HG03175 (cell line): ENCODE measurements at regions not wholly inside any gene's neighbourhood (a gene's known extent, or its start where the extent isn't known, plus 50 kb on each side); places are given as distances from the start of the nearest gene placed in this dataset.

Source experiments
- ATAC-seq: cut with Tn5 transposase; IDR thresholded peaks from one replicate; pipeline ENCODE4 v1.9.1; 2021; ENCODE audit warnings: mild to moderate bottlenecking, moderate library complexity; ENCODE audit not compliant: unreplicated experiment

- no peak for ATAC-seq
Measured at GRCh38 chrX:134172588-134173259, 64.3 kb upstream of the CCDC160 start.

GRCh38 chrX:134173541-134174272 is 63.3 kb upstream of the CCDC160 start:
- no peak for ATAC-seq

- no peak for ATAC-seq
Measured at GRCh38 chrX:134174273-134174660, 62.7 kb upstream of the CCDC160 start.

GRCh38 chrX:134174859-134175258 is 62.1 kb upstream of the CCDC160 start:
- no peak for ATAC-seq

GRCh38 chrX:134177527-134177926 is 59.5 kb upstream of the CCDC160 start:
- ATAC-seq = no peak

GRCh38 chrX:134180601-134181274 is 56.2 kb upstream of the CCDC160 start:
- ATAC-seq = no peak

GRCh38 chrX:134181275-134181660 is 55.7 kb upstream of the CCDC160 start:
- no peak for ATAC-seq

GRCh38 chrX:134183665-134184064 is 53.3 kb upstream of the CCDC160 start:
- no peak for ATAC-seq

- peak; percentile 52 for ATAC-seq
Measured at GRCh38 chrX:134184936-134185335, 52.0 kb upstream of the CCDC160 start.

- peak; percentile 77 for ATAC-seq
Measured at GRCh38 chrX:134186362-134187121, 50.4 kb upstream of the CCDC160 start.
